ENCODE measurements at regions not wholly inside any gene's neighbourhood (a gene's known extent, or its start where the extent isn't known, plus 50 kb on each side); places are given as distances from the start of the nearest gene placed in this dataset.

- TF ChIP-seq REST (IDR thresholded peaks at IDR 0.05; ENCODE audit: unreplicated experiment): no peak
- no peak for TF ChIP-seq STAT1 (IDR thresholded peaks at IDR 0.05; ENCODE audit: unreplicated experiment)
- no peak for TF ChIP-seq ZNF114 (CRISPR knock-in tag; IDR thresholded peaks at IDR 0.05)
- no peak for TF ChIP-seq JUNB (IDR thresholded peaks at IDR 0.05; ENCODE audit: unreplicated experiment)
- no peak for TF ChIP-seq CTCF (conservative IDR thresholded peaks at IDR 0.05; ENCODE audit: low read depth in 2 of 2)
- TF ChIP-seq POLR2AphosphoS5 (IDR thresholded peaks at IDR 0.05; ENCODE audit: low read depth): no peak
Observed at GRCh38 chr4:156495836-156496235, 475.8 kb downstream of the PDGFC start (continued).

- no peaks in the 10 kb centered on the region for H4K20me1 ChIP-seq (replicated peaks; ENCODE audit: insufficient read depth)
Observed at GRCh38 chr4:156495091-156495490, 476.5 kb downstream of the PDGFC start.

More at GRCh38 chr4:156495091-156495490, 476.5 kb downstream of the PDGFC start:
- H2AFZ ChIP-seq: no peak overlapping the region
- no peak overlapping the region for H3K27ac ChIP-seq (ENCODE audit: low read depth)
- H3K4me1 Mint-ChIP-seq: peaks cover 9% of the 10 kb centered on the region; the same call in 2 of the 3 replicates
- no peak overlapping the region for H3K4me2 ChIP-seq
- no peaks in the 10 kb centered on the region for H3K27me3 Mint-ChIP-seq (ENCODE audit: insufficient read depth, low read depth, poor library complexity)
- H3K36me3 Mint-ChIP-seq (ENCODE audit: low read depth): no peaks in the 10 kb centered on the region
- H3K4me3 ChIP-seq: no peak overlapping the region
- H3K36me3 ChIP-seq (ENCODE audit: insufficient read depth): no peaks in the 10 kb centered on the region
- peaks cover 13% of the 10 kb centered on the region for H3K4me1 ChIP-seq (ENCODE audit: insufficient read depth)
- no peak for TF ChIP-seq EZH2 (IDR thresholded peaks at IDR 0.05; ENCODE audit: low read depth, unreplicated experiment)
- no peak for TF ChIP-seq ZNF331 (CRISPR knock-in tag; IDR thresholded peaks at IDR 0.05; ENCODE audit: low read depth)
- no peak for TF ChIP-seq POLR2AphosphoS5 (IDR thresholded peaks at IDR 0.05; ENCODE audit: low read depth)
- TF ChIP-seq REST (IDR thresholded peaks at IDR 0.05; ENCODE audit: unreplicated experiment): no peak
- TF ChIP-seq ZNF462 (CRISPR knock-in tag; IDR thresholded peaks at IDR 0.05): no peak
- no peak for TF ChIP-seq ZNF114 (CRISPR knock-in tag; IDR thresholded peaks at IDR 0.05)
- no peak for TF ChIP-seq NANOG (IDR thresholded peaks at IDR 0.05; ENCODE audit: borderline replicate concordance)
- no peak for DNase-seq (ENCODE audit: low spot score)
- H3F3A ChIP-seq (replicated peaks; ENCODE audit: low read depth): no peaks in the 10 kb centered on the region
- ATAC-seq: no peak
- 0 out of 2 replicates have a peak, but pooled peaks cover 3% of the 10 kb centered on the region for H3K9me2 ChIP-seq (ENCODE audit: insufficient read depth)
- no peak overlapping the region for H3K27ac Mint-ChIP-seq
- H3K27me3 ChIP-seq (ENCODE audit: insufficient read depth): no peaks in the 10 kb centered on the region
- H3K79me2 ChIP-seq (replicated peaks; ENCODE audit: insufficient read depth): no peaks in the 10 kb centered on the region
- H3K4me3 Mint-ChIP-seq: no peak overlapping the region
- H3K9me3 Mint-ChIP-seq: no peaks in the 10 kb centered on the region; the same call in 2 of the 3 replicates

Data from GM23338 (cell line).